ENCODE measurements at regions not wholly inside any gene's neighbourhood (a gene's known extent, or its start where the extent isn't known, plus 50 kb on each side); places are given as distances from the start of the nearest gene placed in this dataset.
"Not testable (repeated sequence)": the region's sequence is repeated elsewhere in the genome, so short reads cannot be mapped to it uniquely, and the experiment has no call there.

DNA sequence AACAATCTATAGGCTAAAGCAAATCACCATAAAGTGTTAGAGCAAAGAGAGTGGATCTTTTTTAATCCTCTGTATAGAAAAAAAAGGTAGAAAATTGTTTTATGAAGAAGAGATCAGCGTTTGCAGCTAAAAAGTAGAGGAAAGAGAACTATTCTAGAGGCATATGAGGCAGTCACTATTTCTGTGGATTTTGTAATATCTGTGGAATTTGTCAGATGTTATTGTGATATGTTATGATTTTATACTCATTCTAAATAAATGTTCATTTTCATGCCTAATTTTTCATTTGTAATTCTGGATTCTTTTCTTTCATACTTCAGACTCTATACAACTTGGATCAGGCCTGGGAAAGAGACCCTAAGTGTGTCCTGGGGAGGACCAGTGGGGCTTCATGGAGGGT is 295.0 kb upstream of the LYZL1 start:
- DNase-seq: no peak
- H3K27me3 ChIP-seq: no peaks in the 10 kb centered on the region
- no peaks in the 10 kb centered on the region for H3K36me3 ChIP-seq
- no peak overlapping the region for H3K4me3 ChIP-seq
- no peaks in the 10 kb centered on the region for H3K9me3 ChIP-seq

- not testable (repeated sequence) for H3K36me3 ChIP-seq, H3K27me3 ChIP-seq, H3K9me3 ChIP-seq, H3K4me3 ChIP-seq, DNase-seq
Observed at GRCh38 chr10:28994802-28995201, 294.1 kb upstream of the LYZL1 start.

GRCh38 chr10:28995497-28995896 is 293.4 kb upstream of the LYZL1 start:
- H3K4me3 ChIP-seq: no peak overlapping the region
- H3K9me3 ChIP-seq: no peaks in the 10 kb centered on the region
- no peaks in the 10 kb centered on the region for H3K27me3 ChIP-seq
- DNase-seq: no peak
- H3K36me3 ChIP-seq: no peaks in the 10 kb centered on the region

- Histone ChIP-seq H3K36me3 (no peaks in the 10 kb centered on the region), H3K9me3 (no peaks in the 10 kb centered on the region), H3K27me3 (no peaks in the 10 kb centered on the region), H3K4me3 (no peak overlapping the region)
- DNase-seq: no peak
Observed at GRCh38 chr10:28996345-28996744, 292.5 kb upstream of the LYZL1 start.

- H3K36me3 ChIP-seq: no peaks in the 10 kb centered on the region
Observed at GRCh38 chr10:28996947-28997551, 291.8 kb upstream of the LYZL1 start.

DNA sequence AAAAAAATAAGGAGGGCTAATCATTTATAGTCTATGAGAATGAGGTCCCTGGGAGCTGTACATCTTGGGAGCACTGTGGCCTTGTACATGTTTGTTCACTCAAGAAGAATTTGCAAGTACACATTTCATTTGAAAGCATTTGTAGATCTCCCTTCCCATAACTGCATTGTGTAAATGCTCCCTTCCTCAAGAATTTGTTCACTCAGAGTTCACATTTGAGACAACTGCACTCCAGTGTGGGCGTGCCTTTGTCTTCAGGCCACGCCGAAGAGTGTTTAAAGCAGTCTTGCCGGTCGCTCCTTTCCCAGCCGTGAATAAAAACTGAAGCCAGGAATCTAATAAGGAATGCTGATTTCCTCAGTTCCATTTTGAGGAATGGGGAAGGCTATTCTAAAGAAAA is 291.1 kb upstream of the LYZL1 start:
- H3K27me3 ChIP-seq: no peaks in the 10 kb centered on the region
- H3K36me3 ChIP-seq: no peaks in the 10 kb centered on the region
- no peak overlapping the region for H3K4me3 ChIP-seq
- no peak for DNase-seq
- H3K9me3 ChIP-seq: no peaks in the 10 kb centered on the region

More at GRCh38 chr10:28996947-28997551, 291.8 kb upstream of the LYZL1 start:
- no peak for DNase-seq
- Histone ChIP-seq H3K27me3 (no peaks in the 10 kb centered on the region), H3K4me3 (no peak overlapping the region), H3K9me3 (no peaks in the 10 kb centered on the region)

DNA sequence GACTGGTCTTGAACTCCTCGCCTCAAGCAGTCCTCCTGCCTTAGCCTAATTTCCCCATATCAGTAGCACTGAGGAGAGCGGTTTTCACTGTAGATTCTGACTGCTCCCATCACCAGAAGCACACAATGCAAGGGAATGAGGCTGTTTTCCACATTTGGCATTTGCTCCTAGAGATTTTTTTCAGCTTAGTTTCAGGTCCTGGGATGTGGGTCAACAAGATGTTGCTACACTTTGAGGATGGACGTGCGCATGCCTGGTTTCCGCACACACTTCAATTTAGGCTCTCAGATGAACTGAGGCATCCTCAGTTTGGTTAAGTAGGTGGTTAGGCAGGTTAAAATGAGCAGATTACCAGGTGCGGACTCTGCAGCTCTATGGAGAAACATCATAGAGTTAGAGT is 287.1 kb upstream of the LYZL1 start:
- DNase-seq: no peak
- Histone ChIP-seq H3K4me3 (no peak overlapping the region), H3K36me3 (no peaks in the 10 kb centered on the region), H3K27me3 (no peaks in the 10 kb centered on the region), H3K9me3 (no peaks in the 10 kb centered on the region)

GRCh38 chr10:29003014-29003413 is 285.9 kb upstream of the LYZL1 start:
- DNase-seq, H3K9me3 ChIP-seq, H3K27me3 ChIP-seq, H3K36me3 ChIP-seq, H3K4me3 ChIP-seq: not testable (repeated sequence)

DNA sequence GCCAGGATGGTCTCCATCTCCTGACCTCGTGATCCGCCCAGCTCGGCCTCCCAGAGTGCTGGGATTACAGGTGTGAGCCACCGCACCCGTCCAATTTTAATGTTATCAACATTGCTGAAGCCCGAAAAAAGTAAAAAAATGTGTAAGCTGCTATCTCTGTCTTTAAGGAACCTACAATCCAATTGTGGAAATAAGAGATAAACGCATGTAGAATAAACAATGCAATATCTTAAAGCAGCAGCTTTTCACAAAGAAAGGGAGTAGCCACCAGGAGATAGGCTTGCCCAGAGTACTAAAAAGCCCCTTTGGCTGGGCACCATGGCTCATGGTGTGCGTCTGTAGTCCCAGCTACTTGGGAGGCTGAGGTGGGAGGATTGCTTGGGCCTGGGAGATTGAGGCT is 282.9 kb upstream of the LYZL1 start:
- no peaks in the 10 kb centered on the region for H3K36me3 ChIP-seq
- H3K27me3 ChIP-seq: no peaks in the 10 kb centered on the region
- no peak for DNase-seq
- H3K4me3 ChIP-seq: no peak overlapping the region
- H3K9me3 ChIP-seq: no peaks in the 10 kb centered on the region

- H3K4me3 ChIP-seq: no peak overlapping the region
- H3K27me3 ChIP-seq: no peaks in the 10 kb centered on the region
- H3K9me3 ChIP-seq: no peaks in the 10 kb centered on the region
- no peaks in the 10 kb centered on the region for H3K36me3 ChIP-seq
- no peak for DNase-seq
Observed at GRCh38 chr10:29007370-29007747, 281.5 kb upstream of the LYZL1 start.

- Histone ChIP-seq H3K27me3 (no peaks in the 10 kb centered on the region), H3K9me3 (no peaks in the 10 kb centered on the region), H3K36me3 (no peaks in the 10 kb centered on the region), H3K4me3 (no peak overlapping the region)
- no peak for DNase-seq
Observed at GRCh38 chr10:29007748-29008610, 280.9 kb upstream of the LYZL1 start.

DNA sequence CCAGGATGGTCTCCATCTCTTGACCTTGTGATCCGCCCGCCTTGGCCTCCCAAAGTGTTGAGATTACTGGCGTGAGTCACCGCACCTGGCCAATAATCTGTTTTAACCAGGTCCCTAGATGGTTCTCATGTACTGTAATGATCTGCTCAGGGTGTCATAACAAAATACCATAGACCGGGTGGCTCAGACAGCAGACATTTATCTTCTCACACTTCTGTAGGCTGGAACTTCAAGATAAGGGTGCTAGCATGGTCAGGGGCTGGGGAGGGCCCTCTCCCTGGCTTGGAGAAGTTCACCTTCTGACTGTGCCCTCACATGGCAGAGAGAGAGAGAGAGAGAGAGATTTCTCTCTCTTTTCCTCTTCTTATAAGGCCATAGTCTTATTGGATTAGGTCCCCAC is 279.4 kb upstream of the LYZL1 start:
- no peaks in the 10 kb centered on the region for H3K36me3 ChIP-seq
- DNase-seq: no peak
- H3K9me3 ChIP-seq: no peaks in the 10 kb centered on the region; the same call in 1 of the 2 replicates
- H3K4me3 ChIP-seq: no peak overlapping the region
- no peaks in the 10 kb centered on the region for H3K27me3 ChIP-seq

DNA sequence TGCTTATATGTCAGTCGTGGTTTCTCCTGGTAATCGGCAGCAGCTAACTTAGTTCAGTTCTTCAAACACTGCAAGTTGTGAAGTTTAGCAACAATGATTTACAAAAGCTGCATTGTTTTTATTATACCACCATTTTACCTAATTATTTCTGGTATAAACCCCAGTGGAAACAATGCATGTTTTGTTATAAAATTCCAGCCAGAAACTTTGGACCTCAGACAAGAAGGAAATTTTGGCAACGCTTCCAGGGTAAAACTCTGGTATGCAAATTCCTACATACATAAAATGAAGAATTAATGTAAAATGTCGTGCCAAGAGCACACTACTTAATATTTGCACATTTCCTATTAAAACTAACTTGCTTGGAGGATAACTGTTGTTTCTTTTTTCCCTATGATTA is 277.4 kb upstream of the LYZL1 start:
- no peak overlapping the region for H3K4me3 ChIP-seq
- no peaks in the 10 kb centered on the region for H3K27me3 ChIP-seq

GRCh38 chr10:29012926-29013554 is 275.8 kb upstream of the LYZL1 start:
- peak; percentile 22 for DNase-seq
- H3K36me3 ChIP-seq: no peaks in the 10 kb centered on the region
- no peaks in the 10 kb centered on the region; the same call in 1 of the 2 replicates for H3K9me3 ChIP-seq
- H3K4me3 ChIP-seq: no peak overlapping the region
- H3K27me3 ChIP-seq: no peaks in the 10 kb centered on the region

More for the DNA sequence above, 277.4 kb upstream of the LYZL1 start:
- DNase-seq: no peak
- Histone ChIP-seq H3K36me3 (no peaks in the 10 kb centered on the region), H3K9me3 (no peaks in the 10 kb centered on the region; the same call in 1 of the 2 replicates)

- no peak for DNase-seq
- Histone ChIP-seq H3K27me3 (no peaks in the 10 kb centered on the region), H3K9me3 (no peaks in the 10 kb centered on the region), H3K36me3 (no peaks in the 10 kb centered on the region), H3K4me3 (no peak overlapping the region)
Observed at GRCh38 chr10:29021591-29021990, 267.3 kb upstream of the LYZL1 start.

DNA sequence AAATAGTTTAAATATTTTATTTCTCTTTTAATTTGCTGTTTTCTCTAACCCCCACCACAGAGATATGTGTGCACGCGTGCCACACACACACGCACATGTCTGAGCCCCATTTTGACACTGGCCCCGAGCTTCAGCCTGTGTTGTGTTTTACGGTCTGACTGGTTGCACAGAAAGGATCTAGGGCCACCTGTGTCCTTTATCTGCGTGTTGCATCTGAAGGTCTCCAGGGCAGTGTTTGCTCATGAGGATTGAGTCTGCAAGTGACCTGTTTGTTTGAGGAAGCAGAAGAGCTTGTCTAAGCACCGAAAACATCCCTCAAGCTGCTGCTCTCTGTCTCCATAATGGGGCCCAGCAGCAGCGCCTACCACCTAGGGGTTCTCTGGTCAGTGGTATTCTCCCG is 266.4 kb upstream of the LYZL1 start:
- Histone ChIP-seq H3K4me3 (no peak overlapping the region), H3K36me3 (no peaks in the 10 kb centered on the region), H3K9me3 (no peaks in the 10 kb centered on the region), H3K27me3 (no peaks in the 10 kb centered on the region)
- DNase-seq: no peak

DNA sequence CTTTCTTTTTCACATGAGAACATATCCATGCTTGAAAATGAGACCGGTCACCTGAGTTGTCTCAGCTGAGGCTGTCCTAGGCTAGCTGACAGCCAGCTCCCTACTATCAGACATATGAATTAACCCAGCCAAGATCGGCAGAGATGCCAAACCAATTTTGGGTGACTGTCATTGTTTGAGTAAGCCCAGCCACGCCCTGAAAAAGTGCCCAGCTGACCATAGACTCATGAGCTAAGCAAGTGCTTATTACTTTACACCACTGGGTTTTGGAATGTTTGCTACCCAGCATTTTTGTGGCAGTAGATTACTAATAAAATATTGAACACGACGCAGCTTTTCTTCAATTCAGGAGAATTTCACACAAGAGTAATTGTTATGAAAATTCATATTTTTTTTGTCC is 265.2 kb upstream of the LYZL1 start:
- H3K36me3 ChIP-seq: no peaks in the 10 kb centered on the region
- H3K4me3 ChIP-seq: no peak overlapping the region
- H3K27me3 ChIP-seq: no peaks in the 10 kb centered on the region
- peak; percentile 74 for DNase-seq
- no peaks in the 10 kb centered on the region for H3K9me3 ChIP-seq

Measured in MG63 (cell line).